Testis (tissue), 2 donors: ENCODE measurements at regions not wholly inside any gene's neighbourhood (a gene's known extent, or its start where the extent isn't known, plus 50 kb on each side); places are given as distances from the start of the nearest gene placed in this dataset.

Experiments
- DNase-seq: peaks from one replicate; pipeline ENCODE4 v3.0.0-alpha.2; 2019
- H3K27ac ChIP-seq, 2 donors: fragments of 200-600 bp; sonication (generic); one replicate each; pipeline ENCODE4 v1.5.1; 2019
- H3K27me3 ChIP-seq: fragments of 200-600 bp; sonication (generic); one replicate; pipeline ENCODE4 v1.5.1; 2019
- H3K36me3 ChIP-seq: fragments of 200-600 bp; sonication (generic); one replicate; pipeline ENCODE4 v1.5.1; 2017; ENCODE audit warnings: low read depth; ENCODE audit errors: missing control alignments
- H3K4me1 ChIP-seq: fragments of 200-600 bp; sonication (generic); one replicate; pipeline ENCODE4 v1.5.1; 2019
- H3K4me3 ChIP-seq, 2 donors: fragments of 200-600 bp; sonication (generic); one replicate each; pipeline ENCODE4 v1.5.1; 2017 to 2019
- H3K9me3 ChIP-seq: fragments of 200-600 bp; sonication (generic); one replicate; pipeline ENCODE4 v1.5.1; 2017
- CTCF ChIP-seq, 3 experiments: fragments of 450-650 bp in 2 of 3; fragments of 200-600 bp in 1 of 3; sonication (generic) in 1 of 3; IDR thresholded peaks; one replicate each; pipeline ENCODE4 v1.5.1; 2016 to 2019; ENCODE audit warnings: antibody characterized with exemption in 3 of 3, mild to moderate bottlenecking in 2 of 3, moderate library complexity in 1 of 3
- POLR2A ChIP-seq: fragments of 450-650 bp; IDR thresholded peaks from one replicate; pipeline ENCODE4 v1.6.1; 2017; ENCODE audit warnings: antibody characterized with exemption, mild to moderate bottlenecking, moderate library complexity
- WGBS, 2 donors: methylation state at CpG; one replicate each; pipeline ENCODE4 v1.1.5; 2018; 5-methylcytosine and 5-hydroxymethylcytosine counted together
- intact Hi-C: fragments of 100-400 bp; cut with DNase I; formaldehyde crosslinking; loops from one replicate; pipeline ENCODE4 v1.15.1; 2023; ENCODE audit warnings: low total_unique reads

GRCh38 chr11:70894566-70895365, 357.6 kb downstream of the SHANK2 start:
- no peak overlapping the region for H3K27ac ChIP-seq
- DNase-seq, result no peak
- H3K4me3 ChIP-seq, result no peak overlapping the region
- 85 to 91% methylated on average over 14 to 20 of the region's 20 CpGs for WGBS, 2 donors
- H3K27me3 ChIP-seq, result no peaks in the 10 kb centered on the region
- intact Hi-C loops, result no loop called here
- no peaks in the 10 kb centered on the region for H3K36me3 ChIP-seq
- no peaks in the 10 kb centered on the region for H3K4me1 ChIP-seq
- H3K9me3 ChIP-seq, result no peaks in the 10 kb centered on the region
- TF ChIP-seq CTCF (IDR thresholded peaks at IDR 0.05) (no peak), POLR2A (no peak)

GRCh38 chr11:70895366-70895670, 357.1 kb downstream of the SHANK2 start:
- no peak for TF ChIP-seq CTCF (IDR thresholded peaks at IDR 0.05)
- no peak for TF ChIP-seq POLR2A
- WGBS, 2 donors, result 90 to 93% methylated on average over 8 to 11 of the region's 11 CpGs

GRCh38 chr11:70897429-70897828, 354.9 kb downstream of the SHANK2 start:
- intact Hi-C loops, result no loop called here
- DNase-seq, result no peak
- Histone ChIP-seq H3K4me3 (no peak overlapping the region), H3K9me3 (no peaks in the 10 kb centered on the region), H3K4me1 (no peaks in the 10 kb centered on the region), H3K36me3 (no peaks in the 10 kb centered on the region), H3K27me3 (no peaks in the 10 kb centered on the region), H3K27ac (no peak overlapping the region)
- 91 to 98% methylated on average over 1 of the region's 1 CpG for WGBS, 2 donors
- no peak for TF ChIP-seq POLR2A
- no peak for TF ChIP-seq CTCF (IDR thresholded peaks at IDR 0.05)

More at GRCh38 chr11:70895366-70895670, 357.1 kb downstream of the SHANK2 start:
- Histone ChIP-seq H3K27ac (no peak overlapping the region), H3K27me3 (no peaks in the 10 kb centered on the region), H3K9me3 (no peaks in the 10 kb centered on the region), H3K4me1 (no peaks in the 10 kb centered on the region), H3K4me3 (no peak overlapping the region), H3K36me3 (no peaks in the 10 kb centered on the region)
- no peak for DNase-seq
- intact Hi-C loops, result no loop called here

GRCh38 chr11:70899616-70900015, 352.8 kb downstream of the SHANK2 start:
- 91 to 100% methylated on average over 4 to 6 of the region's 6 CpGs for WGBS, 2 donors
- Histone ChIP-seq H3K27me3 (no peaks in the 10 kb centered on the region), H3K27ac (no peak overlapping the region), H3K4me1 (no peaks in the 10 kb centered on the region), H3K9me3 (no peaks in the 10 kb centered on the region), H3K36me3 (no peaks in the 10 kb centered on the region), H3K4me3 (no peak overlapping the region)
- intact Hi-C loops, result no loop called here
- no peak for TF ChIP-seq POLR2A
- TF ChIP-seq CTCF (IDR thresholded peaks at IDR 0.05), result no peak
- DNase-seq, result no peak

GRCh38 chr11:70900540-70900939, 351.8 kb downstream of the SHANK2 start:
- Histone ChIP-seq H3K27ac (no peak overlapping the region), H3K27me3 (no peaks in the 10 kb centered on the region), H3K36me3 (no peaks in the 10 kb centered on the region), H3K4me3 (no peak overlapping the region), H3K4me1 (no peaks in the 10 kb centered on the region), H3K9me3 (no peaks in the 10 kb centered on the region)
- WGBS, 2 donors, result 59 to 80% methylated on average over 4 of the region's 4 CpGs
- DNase-seq, result no peak
- intact Hi-C loops, result no loop called here
- TF ChIP-seq POLR2A, result no peak
- no peak for TF ChIP-seq CTCF (IDR thresholded peaks at IDR 0.05)
